ENCODE measurements at regions not wholly inside any gene's neighbourhood (a gene's known extent, or its start where the extent isn't known, plus 50 kb on each side); places are given as distances from the start of the nearest gene placed in this dataset.

DNA sequence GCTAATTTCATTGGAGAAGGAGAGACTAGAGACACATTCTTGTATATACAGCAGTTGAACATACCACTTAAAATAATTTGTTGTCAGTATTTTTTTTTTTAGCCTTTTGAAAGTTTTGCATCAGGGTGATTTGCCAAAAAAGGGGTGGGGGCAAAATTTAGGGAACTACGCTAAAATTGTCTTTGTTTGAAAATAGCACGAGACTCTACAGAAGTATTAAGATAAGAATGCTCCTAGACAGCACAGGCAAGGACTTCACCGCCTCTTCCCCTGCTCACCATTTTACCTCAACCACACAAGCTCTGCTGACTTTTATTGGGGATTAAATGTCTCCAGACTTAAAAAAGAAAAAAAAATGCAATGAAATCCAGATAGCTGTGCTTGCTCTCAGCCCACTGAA, 236.1 kb upstream of the USP25 start:
- no peak for DNase-seq

DNA sequence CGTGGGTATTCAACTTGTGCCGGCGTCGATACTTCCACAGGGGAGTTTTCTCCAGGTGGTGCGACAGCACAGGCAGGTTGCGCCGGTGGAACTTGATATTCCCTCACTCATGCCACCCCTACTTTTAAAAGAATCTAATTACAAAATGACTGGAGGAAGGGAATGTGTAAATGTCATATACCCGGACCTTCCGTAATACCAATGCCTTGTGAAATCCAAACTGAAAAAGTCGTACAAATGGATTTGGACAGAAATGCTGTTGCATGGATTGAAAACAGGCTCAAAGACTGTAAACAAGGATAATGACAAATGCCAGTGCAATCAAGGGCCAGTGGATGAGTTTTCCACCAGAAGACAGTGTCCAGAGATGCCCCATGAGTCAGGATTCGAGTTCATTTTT, 235.3 kb upstream of the USP25 start:
- no peak for DNase-seq

DNA sequence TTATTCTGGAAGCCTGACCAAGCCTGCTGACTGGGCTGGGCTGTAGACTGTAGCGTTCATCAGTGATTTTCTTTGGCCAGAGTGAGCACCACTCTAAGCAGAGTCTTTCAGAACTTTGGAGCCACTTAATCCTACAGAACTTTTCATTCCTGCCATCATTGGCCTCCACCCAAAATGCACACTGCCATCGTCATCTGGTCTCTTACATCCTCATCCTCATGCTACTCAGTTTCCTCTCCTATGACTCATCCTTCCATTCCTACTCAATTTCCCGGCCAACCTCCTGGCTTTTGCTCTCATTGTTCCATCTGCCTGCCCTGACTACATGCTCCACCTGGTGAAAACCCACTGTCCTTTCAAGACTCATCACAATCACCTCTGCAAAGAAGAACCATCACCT, 233.8 kb upstream of the USP25 start:
- DNase-seq, result no peak

DNA sequence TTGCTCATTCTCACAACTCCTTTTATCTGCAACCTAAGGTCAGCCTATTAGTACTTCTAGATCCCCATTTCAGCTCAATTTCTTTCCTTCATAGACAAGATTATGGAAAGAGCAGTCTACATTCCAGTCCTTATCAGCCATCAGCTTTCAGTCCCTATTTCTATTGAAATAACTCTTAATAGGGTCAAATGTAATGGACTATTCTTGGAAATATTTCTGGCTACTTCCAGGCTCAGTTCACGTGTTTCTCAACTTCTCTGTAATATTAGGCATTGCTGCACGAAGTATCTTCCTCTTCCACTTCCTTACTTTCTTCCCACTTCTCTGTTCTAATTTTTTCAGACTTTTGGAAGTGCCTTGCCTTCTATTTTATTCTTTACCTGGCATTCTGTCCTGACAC, 232.9 kb upstream of the USP25 start:
- DNase-seq, result no peak

DNA sequence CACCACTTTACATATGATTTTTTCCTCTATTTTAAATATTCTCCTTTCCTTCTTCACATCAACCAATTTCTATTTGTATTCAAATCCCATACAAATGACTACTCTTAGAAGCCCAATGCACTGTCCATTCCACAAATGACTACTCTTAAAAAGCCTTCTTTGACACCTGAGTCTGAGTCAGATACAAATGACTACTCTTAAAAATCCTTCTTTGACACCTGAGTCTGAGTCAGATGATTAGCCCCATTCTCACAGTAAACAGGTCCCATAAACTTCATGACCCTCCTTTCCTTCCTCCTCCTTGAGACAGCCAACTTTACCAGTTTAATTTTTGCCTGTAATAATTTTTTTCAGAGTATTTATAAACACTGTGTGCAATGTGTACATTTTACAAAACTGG, 231.3 kb upstream of the USP25 start:
- no peak for DNase-seq

DNA sequence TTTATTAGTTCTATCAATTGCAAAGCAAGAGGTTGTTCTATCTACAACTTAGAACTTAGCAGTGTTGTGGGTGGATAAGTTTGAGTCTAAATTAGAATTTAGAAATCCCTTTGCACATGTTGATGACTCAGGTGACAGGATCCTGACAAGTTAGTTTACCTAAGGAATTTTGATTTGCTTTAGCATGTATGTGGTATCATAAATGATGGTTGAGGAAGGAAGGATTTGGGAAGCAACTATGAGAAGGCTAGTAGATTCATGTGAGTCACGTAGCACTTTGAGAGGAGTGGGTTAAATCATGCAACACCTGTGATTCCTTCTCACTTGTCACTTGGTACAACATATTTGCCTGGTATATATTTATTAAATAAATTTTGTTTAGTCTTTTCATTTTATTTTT, 223.7 kb upstream of the USP25 start:
- no peak for DNase-seq

DNA sequence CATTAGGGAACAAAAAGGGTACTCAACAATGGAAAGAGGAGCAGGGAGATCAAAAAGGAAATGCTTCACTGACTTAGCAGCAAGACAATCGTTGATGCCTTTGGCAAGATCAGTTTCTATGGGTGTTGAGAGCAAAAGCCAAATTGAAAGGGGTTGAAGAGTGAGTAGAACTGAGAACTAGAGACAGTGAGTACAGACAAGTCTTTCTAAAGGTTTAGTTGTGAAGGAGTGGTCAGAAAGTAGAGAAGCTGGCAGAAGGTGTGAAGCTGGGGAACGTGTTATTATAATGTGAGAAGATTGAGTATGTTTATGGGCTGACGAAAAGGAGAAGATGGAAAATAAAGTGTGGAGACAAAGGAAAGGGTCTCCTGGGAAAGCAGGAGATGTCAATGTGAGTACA, 221.2 kb upstream of the USP25 start:
- DNase-seq, result no peak

DNA sequence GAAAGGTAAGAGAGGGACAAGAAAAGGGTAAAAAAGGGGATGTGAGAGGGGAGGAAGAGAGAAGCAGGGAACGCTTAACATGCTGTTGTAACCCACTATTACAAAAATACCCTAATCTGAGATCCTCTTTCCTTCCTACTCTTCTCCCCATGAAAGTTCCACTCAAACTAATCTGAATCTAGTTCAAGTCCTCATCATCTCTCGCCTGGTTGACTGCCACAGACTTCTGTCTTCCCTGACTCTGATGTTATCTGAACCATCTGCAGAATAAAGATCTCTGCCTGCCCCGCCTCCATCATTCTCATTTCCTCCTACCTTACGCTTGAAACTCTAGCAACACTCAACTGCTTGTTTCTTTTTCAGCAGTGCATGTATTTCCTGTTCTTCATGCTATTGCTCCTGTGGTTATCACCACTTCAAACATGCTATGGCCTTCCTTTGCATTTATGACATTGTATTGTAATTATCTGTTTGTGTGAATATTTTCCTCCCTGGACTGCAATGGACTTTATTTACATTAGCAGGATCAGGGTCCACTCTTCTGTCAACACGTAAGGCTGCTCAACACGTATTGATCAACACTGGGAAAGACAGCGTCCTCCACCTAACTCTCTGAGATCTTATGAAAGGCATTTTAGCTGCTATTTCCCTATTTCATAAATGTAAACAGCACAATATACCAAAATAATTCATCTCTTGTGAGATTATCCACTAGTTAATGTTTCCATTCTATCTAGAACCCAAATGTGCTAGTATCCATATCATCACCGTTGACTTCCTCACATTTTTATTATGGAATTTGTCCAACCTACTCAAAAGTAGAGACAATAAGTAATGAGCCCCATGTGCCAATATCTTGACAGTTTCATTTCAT, 215.5 kb upstream of the USP25 start:
- DNase-seq, result no peak

DNA sequence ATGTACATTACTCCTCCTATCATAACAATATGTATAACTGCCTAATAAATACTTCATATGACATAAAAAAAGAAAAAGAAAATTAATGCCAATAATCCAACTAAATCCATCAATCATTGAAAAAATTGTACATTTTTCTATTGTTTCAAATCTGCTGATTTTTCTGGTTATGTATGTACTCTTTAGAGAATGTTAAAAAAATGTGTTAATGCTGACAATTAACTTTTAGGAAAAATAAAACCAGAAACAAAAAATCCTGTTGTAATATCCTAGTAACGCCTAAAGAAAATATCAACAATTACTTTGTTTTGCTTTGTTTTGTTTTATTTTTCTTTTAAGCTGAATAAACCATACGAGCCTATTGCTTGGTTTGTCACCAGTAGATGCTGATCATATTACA, 213.9 kb upstream of the USP25 start:
- DNase-seq, result no peak

DNA sequence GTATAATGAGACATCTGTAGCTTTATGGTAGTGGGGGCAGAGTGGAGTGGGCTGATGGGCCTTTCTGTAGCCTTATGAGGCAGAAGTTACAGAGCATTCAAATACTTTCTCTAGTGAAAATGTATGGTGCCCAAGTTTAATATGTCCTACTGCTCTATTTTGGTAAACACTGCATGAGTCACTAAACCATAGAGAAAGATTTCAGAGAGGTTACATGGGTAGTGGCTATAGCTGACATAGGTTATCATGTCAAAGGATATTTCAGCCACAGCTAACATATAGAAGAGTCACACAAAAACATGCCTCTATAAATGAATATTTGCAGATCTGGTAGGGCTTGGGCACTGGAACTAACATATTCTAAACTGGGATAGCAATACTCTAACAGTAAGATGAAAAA, 212.4 kb upstream of the USP25 start:
- DNase-seq, result no peak

DNA sequence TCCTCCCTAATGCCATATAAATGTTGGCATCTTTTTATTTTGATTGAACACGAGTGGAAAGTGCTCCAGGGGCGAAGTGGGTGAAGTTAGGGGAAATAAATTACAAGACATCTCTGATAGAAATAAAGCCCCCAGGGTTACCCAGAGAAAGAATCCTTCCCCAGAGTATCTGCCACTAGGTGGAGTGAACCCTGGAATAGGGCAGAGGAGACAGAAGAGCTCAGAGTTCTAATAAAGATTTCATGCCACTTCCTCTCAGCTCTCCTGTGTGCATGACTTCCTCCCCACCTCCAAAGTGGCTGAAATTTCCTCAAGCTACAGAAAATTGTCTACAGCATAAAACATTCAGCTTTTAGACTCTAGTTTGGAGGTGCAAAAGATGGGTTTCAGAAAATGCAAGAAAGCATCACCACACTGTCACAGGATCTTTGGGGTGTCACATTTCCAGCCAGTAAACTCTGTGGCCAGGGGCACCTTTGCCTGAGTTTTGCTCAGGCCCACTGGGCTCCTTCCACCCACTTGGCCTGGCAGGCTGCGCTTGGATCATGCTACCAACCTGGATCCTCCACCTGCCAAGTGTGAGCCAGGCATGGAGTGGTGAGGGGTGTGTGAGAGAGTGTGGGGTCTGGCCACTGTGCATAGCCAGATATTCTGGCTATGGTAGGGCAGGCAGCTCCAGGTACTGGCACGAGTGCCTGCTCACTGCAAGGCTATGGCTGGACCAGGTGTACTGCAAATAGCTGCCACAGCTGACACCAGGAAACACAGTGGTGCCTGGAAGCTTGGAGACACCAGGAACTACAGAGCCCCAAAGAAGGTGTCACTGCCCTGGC, 208.8 kb upstream of the USP25 start:
- DNase-seq, result no peak

DNA sequence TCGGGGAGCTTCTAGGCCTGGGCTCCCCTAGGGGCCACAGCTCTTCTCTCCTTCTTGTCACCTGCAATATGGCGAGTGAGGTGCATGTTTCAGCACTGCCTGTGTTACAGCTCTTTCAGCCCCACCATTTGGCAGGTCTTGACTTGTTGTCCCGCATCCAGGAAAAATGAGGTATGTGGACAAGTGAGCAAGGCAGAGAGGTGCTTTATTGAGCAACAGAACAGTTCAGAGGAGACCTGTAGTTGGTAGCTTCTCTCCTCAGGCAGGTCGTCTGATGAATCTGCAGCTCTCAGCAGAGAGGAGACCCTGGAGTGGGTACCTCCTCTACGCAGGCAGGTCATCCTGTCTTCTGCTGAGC, 208.2 kb upstream of the USP25 start:
- DNase-seq, result no peak

DNA sequence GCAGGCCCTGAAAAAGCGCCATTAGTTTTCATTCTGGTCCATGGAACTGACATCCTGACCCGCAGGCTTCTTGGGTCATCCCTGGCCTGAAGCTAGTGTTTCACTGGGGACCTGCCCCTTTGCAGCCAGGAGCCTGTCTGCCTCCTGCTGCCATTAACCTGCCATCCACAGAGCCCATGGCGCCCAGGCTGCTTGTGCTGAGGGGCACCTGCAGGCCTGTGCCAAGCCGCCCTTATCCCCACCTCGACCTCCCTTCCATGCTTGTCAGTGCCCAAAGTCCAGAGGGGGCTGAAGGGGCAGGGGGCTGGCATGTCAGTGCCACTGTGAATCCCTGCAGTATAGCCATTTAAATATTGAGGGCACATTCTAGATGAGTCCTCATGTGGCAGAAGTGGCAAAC, 207.6 kb upstream of the USP25 start:
- DNase-seq, result no peak

DNA sequence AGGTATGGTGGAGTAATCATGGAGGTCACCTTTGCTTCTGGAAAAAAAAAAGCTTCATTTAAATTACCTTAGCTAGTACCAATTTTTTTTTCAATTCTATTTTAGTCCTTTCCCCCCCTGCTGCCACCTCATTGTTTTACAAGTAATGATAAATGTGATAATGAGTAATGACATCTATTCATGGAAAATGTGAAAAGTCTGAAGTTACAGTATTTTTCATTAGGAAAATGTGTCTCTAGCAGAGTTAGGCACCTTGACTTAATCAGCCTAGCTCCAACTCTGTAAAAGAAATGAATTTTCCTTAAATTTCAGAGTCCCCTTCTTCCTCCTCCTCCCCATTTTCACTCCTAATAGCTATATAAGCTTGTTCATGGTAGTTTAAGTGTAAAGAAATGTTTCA, 204.9 kb upstream of the USP25 start:
- DNase-seq, result no peak

DNA sequence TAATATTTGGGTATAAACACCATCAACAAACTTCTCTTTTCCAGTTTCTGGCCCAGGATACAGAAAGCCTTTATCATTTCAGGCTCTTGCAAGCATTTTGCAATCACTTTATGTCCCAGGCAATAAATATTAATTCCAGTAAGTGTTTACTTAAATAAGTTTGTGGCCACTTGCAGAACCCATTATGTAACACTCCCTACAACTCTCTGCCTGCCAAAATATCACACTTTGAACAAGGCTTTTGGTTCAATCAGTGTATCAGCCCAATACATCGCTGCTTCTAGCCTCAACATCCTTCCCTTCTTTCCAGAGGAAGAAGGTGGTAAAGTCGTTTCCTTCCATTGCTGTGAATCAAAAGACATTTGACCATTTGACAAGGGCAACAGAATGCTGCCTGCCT, 203.0 kb upstream of the USP25 start:
- no peak for DNase-seq

DNA sequence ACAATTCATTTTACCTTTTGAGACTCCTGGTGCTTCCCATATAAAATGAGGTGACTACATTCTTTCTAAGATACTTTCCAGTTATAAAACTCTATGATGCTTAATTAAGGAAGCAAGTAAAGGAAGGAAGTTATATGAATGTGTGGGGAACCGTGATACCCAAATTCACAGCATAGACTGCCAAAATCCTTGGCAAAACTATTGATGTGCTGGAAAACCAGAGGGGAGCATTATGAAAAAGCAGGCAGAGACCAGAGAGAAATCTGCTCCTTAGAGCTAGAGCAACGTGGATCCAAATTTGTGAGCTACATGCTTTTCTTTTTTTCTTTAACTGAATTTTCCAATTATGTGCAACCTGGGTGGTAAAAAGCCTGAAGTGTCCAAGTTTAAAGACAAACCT, 201.4 kb upstream of the USP25 start:
- DNase-seq, result no peak

DNA sequence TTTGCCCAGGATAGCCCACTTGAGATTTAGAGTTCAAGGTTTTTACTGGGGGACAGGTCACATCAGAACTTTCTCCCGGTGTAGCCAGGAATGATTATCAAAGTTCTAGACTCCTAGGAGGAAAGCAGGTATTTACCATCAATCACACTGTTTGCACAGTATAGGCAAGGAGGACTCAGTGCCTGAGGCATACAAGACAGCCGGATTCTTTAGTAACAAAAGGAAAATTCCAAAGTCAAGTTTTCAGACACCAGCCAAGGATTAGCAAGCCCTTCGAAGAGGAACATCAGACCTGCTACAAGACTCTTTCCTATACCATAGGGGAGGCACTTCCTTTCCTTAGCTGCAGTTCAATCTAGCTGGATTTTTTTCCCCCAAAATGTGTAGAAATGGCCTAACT, 197.8 kb upstream of the USP25 start:
- no peak for DNase-seq

DNA sequence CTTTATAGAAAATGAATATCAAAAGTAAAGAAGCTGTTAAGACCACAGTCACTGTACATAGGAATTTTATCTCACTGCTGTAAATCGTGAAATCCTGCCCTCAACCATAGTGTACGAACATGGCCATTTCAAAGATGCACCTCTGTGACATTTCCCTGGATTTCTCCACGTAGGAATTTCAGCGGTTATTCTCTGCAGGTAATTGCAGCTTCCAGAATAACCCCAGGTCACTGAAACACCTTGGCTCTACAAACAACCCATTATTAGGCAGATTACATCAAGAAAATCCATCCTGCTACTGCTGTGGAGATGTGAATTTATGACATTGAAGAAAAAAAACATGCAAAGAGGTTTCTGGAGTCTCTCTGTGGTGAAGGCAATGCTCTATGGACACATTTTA, 196.2 kb upstream of the USP25 start:
- no peak for DNase-seq

DNA sequence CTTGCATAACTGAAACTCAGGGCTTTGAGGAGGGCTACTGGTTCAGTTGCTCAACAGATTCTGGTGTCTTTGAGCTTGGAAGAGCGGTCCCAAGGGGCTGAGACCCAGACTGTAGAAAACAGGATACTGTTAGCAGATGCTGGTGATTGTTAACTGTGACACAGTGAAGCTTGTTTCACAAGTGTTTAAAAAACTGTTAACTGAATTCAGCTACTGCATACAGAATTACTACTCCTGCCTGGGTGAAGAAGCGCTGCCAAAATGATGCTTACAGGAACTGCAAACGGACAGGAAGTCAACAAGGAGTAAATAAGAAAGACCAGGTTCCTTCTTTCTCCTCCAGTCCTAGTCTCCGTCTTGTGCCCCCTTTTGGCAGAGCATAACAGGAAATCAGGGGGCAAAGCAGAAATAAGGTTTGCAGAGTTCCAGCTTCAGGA, 195.3 kb upstream of the USP25 start:
- no peak for DNase-seq

DNA sequence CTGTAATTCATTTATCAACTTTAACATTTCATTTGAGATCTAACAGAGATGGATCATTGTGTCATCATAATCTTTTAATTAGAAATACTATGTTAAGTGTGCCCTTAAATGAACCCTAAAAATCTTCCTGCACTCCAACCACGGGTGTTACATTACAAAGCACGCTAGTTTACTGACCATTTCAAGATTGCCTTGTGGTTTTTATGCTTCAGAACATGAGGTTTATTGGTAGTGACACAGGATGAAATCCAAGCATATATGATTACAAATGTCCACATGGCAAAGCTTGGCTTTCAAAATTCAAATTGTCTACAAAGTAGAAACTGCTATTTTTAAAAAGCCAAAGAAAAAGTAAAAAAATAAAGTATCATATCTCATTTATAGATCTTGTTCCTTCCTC, 190.4 kb upstream of the USP25 start:
- DNase-seq, result no peak

DNA sequence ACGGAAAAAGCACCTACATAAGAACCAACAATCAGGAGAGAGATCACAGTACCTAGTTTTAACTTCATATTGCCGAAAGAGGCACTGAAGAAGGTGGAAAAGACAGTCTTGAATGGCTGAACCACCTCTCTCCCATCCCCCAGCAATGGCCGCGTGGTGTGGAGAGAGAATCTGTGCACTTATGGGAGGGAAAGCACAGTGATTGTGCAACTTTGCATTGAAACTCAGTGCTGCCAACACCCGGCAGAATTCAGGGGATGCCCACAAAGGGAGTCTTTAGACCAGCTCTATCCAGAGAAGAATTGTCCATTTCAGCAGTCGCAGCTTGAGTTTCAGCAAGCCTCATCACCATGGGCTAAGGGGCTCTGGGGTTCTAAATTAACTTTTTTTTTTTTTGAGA, 186.3 kb upstream of the USP25 start:
- DNase-seq, result no peak

DNA sequence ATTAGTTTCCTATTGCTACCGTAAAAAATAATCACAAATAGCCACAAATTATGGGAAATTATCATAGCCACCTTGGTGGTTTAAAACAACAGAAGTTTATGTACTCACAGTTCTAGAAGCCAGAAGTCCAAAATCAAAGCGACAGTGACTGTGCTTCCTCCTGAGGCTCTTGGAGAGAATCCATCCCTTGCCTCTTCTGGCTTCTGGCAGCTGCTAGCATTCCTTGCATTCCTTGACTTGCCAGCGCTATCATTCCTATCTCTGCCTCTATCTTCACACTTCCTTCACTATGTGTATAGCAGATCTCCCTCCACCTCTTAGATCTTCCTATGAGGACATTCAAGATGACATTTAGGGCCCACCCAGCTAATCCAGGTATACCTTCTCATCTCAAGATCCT, 180.1 kb upstream of the USP25 start:
- DNase-seq, result no peak

DNA sequence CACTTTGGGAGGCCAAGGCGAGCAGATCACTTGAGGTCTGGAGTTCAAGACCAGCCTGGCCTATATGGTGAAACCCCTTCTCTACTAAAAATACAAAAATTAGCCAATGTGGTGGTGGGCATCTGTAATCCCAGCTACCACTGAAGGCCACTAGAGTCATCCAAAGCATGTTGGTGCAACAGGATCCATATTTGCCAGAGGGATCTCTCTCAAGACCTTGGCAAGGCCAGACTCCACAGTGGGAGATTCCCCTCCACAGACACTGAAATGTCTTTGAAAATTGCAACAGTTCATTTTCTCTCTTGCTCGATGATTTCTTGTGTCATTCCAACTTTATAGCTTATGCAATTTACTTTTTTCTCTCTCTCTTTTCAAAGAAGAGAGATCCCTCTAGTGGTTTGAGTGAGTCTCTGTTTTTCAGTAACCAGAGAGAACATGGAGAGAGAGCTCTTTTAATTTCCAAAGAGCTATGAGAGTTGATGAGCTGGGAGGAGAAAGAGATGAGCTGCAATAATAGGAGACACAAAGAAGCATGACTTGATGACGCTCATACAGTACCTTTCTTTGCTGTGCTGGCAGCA, 176.8 kb upstream of the USP25 start:
- no peak for DNase-seq

DNA sequence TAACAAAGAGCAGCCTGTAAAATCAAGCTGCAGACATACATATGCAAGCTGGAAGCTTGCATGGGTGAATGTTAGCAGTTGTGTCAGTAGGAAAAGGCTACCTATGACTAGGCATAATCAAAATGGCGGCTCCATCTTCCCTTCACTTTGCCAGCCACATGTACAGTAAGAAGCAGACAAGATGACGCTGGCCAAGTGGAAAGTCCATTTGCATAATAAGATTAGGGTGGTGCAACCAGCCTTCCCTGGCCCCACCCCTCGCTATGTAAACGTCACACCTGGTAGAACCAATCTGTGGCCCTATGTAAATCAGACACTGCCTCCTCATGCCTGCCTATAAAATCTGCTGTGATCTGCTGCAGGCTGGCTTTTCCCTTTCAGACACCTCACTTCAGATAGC, 171.9 kb upstream of the USP25 start:
- no peak for DNase-seq

Data from NCI-H2107 (cell line).